ENCODE measurements at regions not wholly inside any gene's neighbourhood (a gene's known extent, or its start where the extent isn't known, plus 50 kb on each side); places are given as distances from the start of the nearest gene placed in this dataset.

GRCh38 chr3:5301651-5302297, 114.3 kb downstream of the EDEM1 start:
- no peak for TF ChIP-seq CTCF (conservative IDR thresholded peaks at IDR 0.05; ENCODE audit: control insufficient read depth, insufficient read depth, low read depth, low read length)
- DNase-seq (ENCODE audit: low read depth): peak; percentile 27
- no peak overlapping the region for H3K4me3 ChIP-seq (ENCODE audit: control insufficient read depth, low read depth, low read length)

GRCh38 chr3:5302661-5303060, 115.2 kb downstream of the EDEM1 start:
- no peak overlapping the region for H3K4me3 ChIP-seq (ENCODE audit: control insufficient read depth, low read depth, low read length)
- DNase-seq (ENCODE audit: low read depth): no peak
- TF ChIP-seq CTCF (conservative IDR thresholded peaks at IDR 0.05; ENCODE audit: control insufficient read depth, insufficient read depth, low read depth, low read length): no peak

GRCh38 chr3:5304188-5304587, 116.7 kb downstream of the EDEM1 start:
- no peak overlapping the region for H3K4me3 ChIP-seq (ENCODE audit: control insufficient read depth, low read depth, low read length)
- TF ChIP-seq CTCF (conservative IDR thresholded peaks at IDR 0.05; ENCODE audit: control insufficient read depth, insufficient read depth, low read depth, low read length): no peak
- DNase-seq (ENCODE audit: low read depth): no peak

- no peak overlapping the region for H3K4me3 ChIP-seq (ENCODE audit: control insufficient read depth, low read depth, low read length)
- peak; percentile 56 for DNase-seq (ENCODE audit: low read depth)
- peak; percentile 56 for TF ChIP-seq CTCF (conservative IDR thresholded peaks at IDR 0.05; ENCODE audit: control insufficient read depth, insufficient read depth, low read depth, low read length)
Observed at GRCh38 chr3:5304789-5305683, 117.5 kb downstream of the EDEM1 start.

GRCh38 chr3:5305684-5305989, 118.1 kb downstream of the EDEM1 start:
- no peak for DNase-seq (ENCODE audit: low read depth)
- TF ChIP-seq CTCF (conservative IDR thresholded peaks at IDR 0.05; ENCODE audit: control insufficient read depth, insufficient read depth, low read depth, low read length): no peak
- H3K4me3 ChIP-seq (ENCODE audit: control insufficient read depth, low read depth, low read length): no peak overlapping the region

GRCh38 chr3:5309171-5309570, 121.7 kb downstream of the EDEM1 start:
- TF ChIP-seq CTCF (conservative IDR thresholded peaks at IDR 0.05; ENCODE audit: control insufficient read depth, insufficient read depth, low read depth, low read length): no peak
- H3K4me3 ChIP-seq (ENCODE audit: control insufficient read depth, low read depth, low read length): no peak overlapping the region
- DNase-seq (ENCODE audit: low read depth): no peak
